ENCODE measurements at regions not wholly inside any gene's neighbourhood (a gene's known extent, or its start where the extent isn't known, plus 50 kb on each side); places are given as distances from the start of the nearest gene placed in this dataset.

DNA sequence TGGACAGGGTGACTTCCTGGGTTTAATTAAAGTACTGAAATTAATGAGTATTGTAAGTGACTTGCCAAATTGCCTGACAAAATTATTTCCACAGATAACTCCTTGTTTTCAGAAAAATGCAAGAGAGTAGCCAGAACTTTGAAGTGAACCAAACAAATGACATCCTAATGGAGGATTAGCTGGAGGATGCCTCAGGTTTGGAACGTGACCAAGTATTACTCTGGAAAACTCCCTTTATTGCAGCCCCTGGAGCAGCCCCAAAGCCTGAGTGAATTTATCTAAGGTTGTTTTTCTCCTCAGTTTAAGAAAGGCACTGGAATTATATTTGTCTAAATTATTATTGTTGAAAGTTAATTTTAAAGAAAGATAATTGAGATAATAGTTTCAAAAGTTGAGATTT, 343.6 kb upstream of the MTNR1B start:
- TF ChIP-seq, protein P1, sequence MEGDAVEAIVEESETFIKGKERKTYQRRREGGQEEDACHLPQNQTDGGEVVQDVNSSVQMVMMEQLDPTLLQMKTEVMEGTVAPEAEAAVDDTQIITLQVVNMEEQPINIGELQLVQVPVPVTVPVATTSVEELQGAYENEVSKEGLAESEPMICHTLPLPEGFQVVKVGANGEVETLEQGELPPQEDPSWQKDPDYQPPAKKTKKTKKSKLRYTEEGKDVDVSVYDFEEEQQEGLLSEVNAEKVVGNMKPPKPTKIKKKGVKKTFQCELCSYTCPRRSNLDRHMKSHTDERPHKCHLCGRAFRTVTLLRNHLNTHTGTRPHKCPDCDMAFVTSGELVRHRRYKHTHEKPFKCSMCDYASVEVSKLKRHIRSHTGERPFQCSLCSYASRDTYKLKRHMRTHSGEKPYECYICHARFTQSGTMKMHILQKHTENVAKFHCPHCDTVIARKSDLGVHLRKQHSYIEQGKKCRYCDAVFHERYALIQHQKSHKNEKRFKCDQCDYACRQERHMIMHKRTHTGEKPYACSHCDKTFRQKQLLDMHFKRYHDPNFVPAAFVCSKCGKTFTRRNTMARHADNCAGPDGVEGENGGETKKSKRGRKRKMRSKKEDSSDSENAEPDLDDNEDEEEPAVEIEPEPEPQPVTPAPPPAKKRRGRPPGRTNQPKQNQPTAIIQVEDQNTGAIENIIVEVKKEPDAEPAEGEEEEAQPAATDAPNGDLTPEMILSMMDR (IDR thresholded peaks at IDR 0.05; ENCODE audit: insufficient read depth, low read length, missing control alignments): no peak
- ChIA-PET POLR2A (no interaction called here), CTCF (no interaction called here)
- no peak for DNase-seq (ENCODE audit: low read depth, low spot score)
- H3K4me3 ChIP-seq (ENCODE audit: low read depth, low read length): no peak overlapping the region

DNA sequence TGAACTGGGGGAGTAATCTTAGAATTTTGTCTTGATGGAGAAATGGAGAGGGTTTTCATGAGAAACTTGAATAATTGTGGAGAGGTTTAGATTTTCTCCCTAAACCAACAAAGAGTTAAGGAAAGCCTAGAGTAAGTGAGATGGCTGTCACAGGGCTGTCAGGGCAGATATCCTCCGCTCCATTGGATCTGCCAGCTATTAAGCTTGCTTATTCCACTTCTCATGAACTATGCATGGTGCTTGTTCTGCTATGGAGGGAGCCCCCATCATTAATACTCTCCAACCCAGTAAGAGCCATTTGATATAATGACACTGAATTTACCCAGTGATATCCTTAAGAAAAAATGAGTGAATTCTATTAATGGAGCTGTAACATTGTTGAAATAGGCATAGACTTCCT, 342.8 kb upstream of the MTNR1B start:
- DNase-seq (ENCODE audit: low read depth, low spot score): no peak
- H3K4me3 ChIP-seq (ENCODE audit: low read depth, low read length): no peak overlapping the region
- POLR2A ChIA-PET: no interaction called here
- CTCF ChIA-PET: no interaction called here
- TF ChIP-seq, protein P1 (IDR thresholded peaks at IDR 0.05; ENCODE audit: insufficient read depth, low read length, missing control alignments): no peak

DNA sequence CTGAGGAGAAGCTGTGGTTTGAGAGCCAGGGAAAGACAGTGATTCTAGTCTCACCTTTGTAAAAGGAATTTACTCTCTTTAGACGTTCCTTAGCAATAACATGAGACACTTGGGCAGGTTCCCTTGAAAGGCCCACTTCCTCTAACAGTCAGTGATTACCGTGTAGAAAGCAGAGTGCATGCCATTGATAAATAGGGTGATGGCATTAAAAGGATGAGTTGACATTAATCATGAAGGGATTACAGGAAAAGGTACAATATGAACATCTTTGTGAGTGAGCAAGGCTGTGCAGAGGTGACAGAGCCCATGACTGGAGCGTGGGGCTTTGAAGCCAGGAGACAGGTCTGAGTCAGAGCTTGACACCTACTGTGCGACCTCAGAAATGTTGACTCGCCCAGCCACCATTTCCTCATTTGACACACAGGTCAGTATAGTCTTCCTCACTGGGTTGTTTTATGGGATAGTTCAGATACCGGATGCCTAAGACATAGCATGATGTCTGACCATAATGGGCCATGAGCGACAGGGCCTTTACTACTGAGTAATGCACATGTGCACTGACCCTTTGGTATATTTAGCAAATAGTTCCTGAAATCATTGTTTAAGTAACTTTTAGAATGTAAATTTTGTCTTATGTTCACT, 341.7 kb upstream of the MTNR1B start:
- no peak overlapping the region for H3K4me3 ChIP-seq (ENCODE audit: low read depth, low read length)
- DNase-seq (ENCODE audit: low read depth, low spot score): no peak
- ChIA-PET CTCF (no interaction called here), POLR2A (no interaction called here)
- TF ChIP-seq, protein P1 (IDR thresholded peaks at IDR 0.05; ENCODE audit: insufficient read depth, low read length, missing control alignments): no peak

DNA sequence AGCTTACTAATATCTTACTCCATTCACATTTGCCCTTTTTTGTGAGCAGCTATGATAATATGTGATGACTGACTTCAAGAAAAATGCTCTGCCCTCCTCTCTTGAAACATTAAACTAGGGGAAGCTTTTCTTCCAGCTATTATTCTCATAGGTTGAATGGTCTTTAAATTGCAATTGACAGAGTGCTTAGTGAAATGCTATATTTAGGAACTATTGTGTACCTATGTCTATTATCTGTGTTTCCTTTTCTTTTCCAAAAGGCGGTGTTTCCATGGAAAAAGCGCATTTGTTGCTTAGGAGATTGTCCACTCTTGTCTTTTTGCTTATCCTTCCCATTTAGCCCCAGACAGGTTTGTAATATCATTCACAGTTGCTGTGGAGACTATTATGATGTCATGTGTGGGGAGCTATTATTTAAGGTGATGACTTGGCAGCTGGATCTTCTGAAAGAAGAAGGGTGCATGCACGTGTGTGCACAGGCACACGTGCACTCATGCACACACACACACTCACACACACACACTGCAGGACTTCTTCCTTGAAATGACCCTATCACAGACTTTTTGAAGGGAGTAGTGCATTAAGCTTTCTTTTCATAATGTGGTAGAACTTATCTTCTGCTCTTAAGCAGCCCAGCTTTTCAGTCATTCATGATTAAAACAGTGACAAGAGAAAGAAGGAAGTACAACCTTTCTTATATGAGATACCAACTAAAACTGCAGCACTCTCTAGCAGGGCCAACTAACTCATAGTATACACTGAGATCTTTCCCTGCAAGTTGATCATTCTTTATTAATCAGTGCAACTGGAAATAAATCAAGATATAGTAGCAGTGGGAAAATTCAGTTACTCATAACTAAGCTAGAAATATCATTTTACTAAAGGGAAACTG, 340.8 kb upstream of the MTNR1B start:
- ChIA-PET POLR2A (no interaction called here), CTCF (no interaction called here)
- TF ChIP-seq, protein P1 (IDR thresholded peaks at IDR 0.05; ENCODE audit: insufficient read depth, low read length, missing control alignments): no peak
- DNase-seq (ENCODE audit: low read depth, low spot score): no peak
- no peak overlapping the region for H3K4me3 ChIP-seq (ENCODE audit: low read depth, low read length)

DNA sequence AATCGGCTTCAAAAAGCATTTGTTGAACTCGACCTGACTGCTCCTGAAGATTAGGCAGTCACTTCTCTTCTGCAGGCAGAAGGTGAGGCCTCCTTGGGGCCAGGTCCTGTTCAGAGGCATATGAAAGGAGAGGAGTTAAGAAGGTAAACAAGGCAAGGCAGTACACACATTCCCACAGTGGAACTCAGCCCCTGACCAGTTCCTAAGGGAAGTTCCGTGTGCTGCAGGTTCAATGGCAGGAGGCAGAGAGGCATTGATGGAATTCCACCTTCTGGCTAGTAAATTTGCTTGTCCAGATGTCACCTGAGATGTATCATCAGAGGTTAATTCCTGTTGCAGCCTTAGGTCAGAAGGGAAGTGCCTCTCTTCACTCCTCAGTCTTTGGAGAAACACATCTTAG, 337.0 kb upstream of the MTNR1B start:
- POLR2A ChIA-PET: no interaction called here
- TF ChIP-seq, protein P1 (IDR thresholded peaks at IDR 0.05; ENCODE audit: insufficient read depth, low read length, missing control alignments): no peak
- CTCF ChIA-PET: no interaction called here
- no peak overlapping the region for H3K4me3 ChIP-seq (ENCODE audit: low read depth, low read length)
- no peak for DNase-seq (ENCODE audit: low read depth, low spot score)

DNA sequence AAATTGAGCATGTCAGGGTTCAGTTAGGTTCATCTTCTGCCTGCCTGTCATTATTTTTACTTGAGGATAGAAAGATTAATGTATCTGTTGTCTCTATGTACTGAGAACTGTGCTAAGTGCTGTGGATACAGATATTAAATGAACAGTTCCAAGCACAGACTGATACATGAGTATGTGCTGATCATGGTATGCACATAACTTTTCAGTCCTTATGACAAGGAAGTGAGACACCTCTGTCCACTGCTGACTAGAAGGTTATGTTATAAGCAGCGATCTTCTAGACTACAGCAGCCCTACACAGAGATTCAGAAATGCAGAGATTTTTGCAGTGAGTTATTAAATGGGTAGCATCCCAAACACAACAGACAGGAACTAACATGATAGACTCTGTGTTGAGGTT, 335.6 kb upstream of the MTNR1B start:
- TF ChIP-seq, protein P1 (IDR thresholded peaks at IDR 0.05; ENCODE audit: insufficient read depth, low read length, missing control alignments): no peak
- no peak overlapping the region for H3K4me3 ChIP-seq (ENCODE audit: low read depth, low read length)
- ChIA-PET POLR2A (no interaction called here), CTCF (no interaction called here)
- no peak for DNase-seq (ENCODE audit: low read depth, low spot score)

Data from AG04449 (cell line).